K562 (cell line): ENCODE measurements at regions not wholly inside any gene's neighbourhood (a gene's known extent, or its start where the extent isn't known, plus 50 kb on each side); places are given as distances from the start of the nearest gene placed in this dataset.

Source experiments
- ATAC-seq: fragments of 200-7000 bp; cut with Tn5 transposase; 3 replicates; pipeline ENCODE4 v1.9.1; 2020; ENCODE audit warnings: moderate library complexity
- BruUV-seq: library from RNA; stranded (reverse); fragments of 400-500 nt; replicated peaks from 2 replicates; lab custom pipeline; 2021; lab: Mats Ljungman, UMichigan
- CTCF ChIA-PET: fragments of 300-600 bp; formaldehyde crosslinking; extraction: SDS; loops from one replicate; lab custom pipeline; 2021; ENCODE audit warnings: low intra/inter-chr PET ratio; lab: Yijun Ruan, JAX
- POLR2A ChIA-PET: fragments of 300-600, 350-650 bp; sonication (Branson Sonifier 250); formaldehyde crosslinking; extraction: SDS; loops from one replicate; lab custom pipeline; 2021; ENCODE audit warnings: antibody characterized with exemption, inconsistent platforms; lab: Yijun Ruan, JAX
- DNase-seq, 4 experiments: peaks; one replicate each; pipeline versions ENCODE4 v3.0.0 to v3.0.0-alpha.2; 2011 to 2018; ENCODE audit warnings: low spot score in 3 of 4, mixed read lengths in 3 of 4; ENCODE audit errors: extremely low read depth in 1 of 4
- FAIRE-seq: peaks from 2 replicates; lab custom pipeline; 2011; peaks lifted over from hg19 to GRCh38; lab: Jason Lieb, UNC
- H2AFZ ChIP-seq: 2 replicates; pipeline ENCODE4 v1.6.0; 2011; ENCODE audit warnings: low read depth, low read length, control low read depth, inconsistent platforms
- H3K27ac ChIP-seq: fragments of 200-600 bp; 3 replicates; pipeline ENCODE4 v1.8.0; 2011; ENCODE audit warnings: low read depth, mild to moderate bottlenecking, control low read depth, inconsistent platforms, low read length, moderate library complexity, mixed read lengths; ENCODE audit errors: extremely low read depth
- H3K27me3 ChIP-seq, 2 experiments: fragments of 300-600 bp in 1 of 2; 2 replicates in 1 of 2; 3 replicates in 1 of 2; pipeline versions ENCODE4 v1.6.0 to v1.8.0; 2011; ENCODE audit warnings: inconsistent platforms in 2 of 2, low read length in 2 of 2, mild to moderate bottlenecking in 1 of 2, mixed read lengths in 1 of 2, moderate library complexity in 1 of 2; ENCODE audit not compliant: control insufficient read depth in 2 of 2, insufficient read depth in 2 of 2
- H3K36me3 ChIP-seq: fragments of 300-600 bp; 3 replicates; pipeline ENCODE4 v1.8.0; 2011; ENCODE audit warnings: mild to moderate bottlenecking, low read length, inconsistent platforms; ENCODE audit not compliant: control insufficient read depth, insufficient read depth
- H3K4me1 ChIP-seq, 2 experiments: fragments of 200-600 bp in 1 of 2; replicated peaks in 1 of 2; 2 replicates in 1 of 2; 3 replicates in 1 of 2; pipeline versions ENCODE4 v1.5.1 to v1.8.0; 2011; ENCODE audit warnings: inconsistent platforms in 2 of 2, low read length in 2 of 2, mild to moderate bottlenecking in 1 of 2, mixed read lengths in 1 of 2, moderate library complexity in 1 of 2; ENCODE audit not compliant: control insufficient read depth in 2 of 2, insufficient read depth in 2 of 2
- H3K4me2 ChIP-seq: 2 replicates; pipeline ENCODE4 v1.6.1; 2011; ENCODE audit warnings: low read length, control low read depth, inconsistent platforms, mixed read lengths; ENCODE audit not compliant: insufficient read depth
- H3K4me3 ChIP-seq: fragments of 200-600 bp; sonication (generic), shearing (Covaris generic); 2 replicates; pipeline ENCODE4 v1.5.1; 2016; ENCODE audit warnings: control low read depth, inconsistent platforms
- H3K79me2 ChIP-seq: fragments of 200-600 bp; 3 replicates; pipeline ENCODE4 v1.8.0; 2011; ENCODE audit warnings: low read length, inconsistent platforms; ENCODE audit not compliant: control insufficient read depth, insufficient read depth
- H3K9ac ChIP-seq, 2 experiments: 2 replicates each; pipeline versions ENCODE4 v1.6.0 to v1.6.1; 2011; ENCODE audit warnings: low read depth in 2 of 2, low read length in 2 of 2, control low read depth in 1 of 2, inconsistent platforms in 1 of 2, mild to moderate bottlenecking in 1 of 2, mixed read lengths in 1 of 2; ENCODE audit not compliant: insufficient read depth in 1 of 2
- H3K9me1 ChIP-seq: one replicate; pipeline ENCODE4 v1.6.0; 2011; ENCODE audit warnings: inconsistent platforms, mild to moderate bottlenecking, low read length, moderate library complexity; ENCODE audit not compliant: control insufficient read depth, insufficient read depth
- H3K9me3 ChIP-seq: replicated peaks from 2 replicates; pipeline ENCODE4 v1.5.1; 2011; ENCODE audit warnings: low read depth, low read length, inconsistent platforms; ENCODE audit not compliant: control insufficient read depth, insufficient read depth
- H4K20me1 ChIP-seq: replicated peaks from 2 replicates; pipeline ENCODE4 v1.6.1; 2011; ENCODE audit warnings: low read length, inconsistent platforms, mixed read lengths; ENCODE audit not compliant: control insufficient read depth, insufficient read depth
- CBX3 ChIP-seq, 2 experiments: IDR thresholded peaks; 1 replicate in 1 of 2; 2 replicates in 1 of 2; pipeline ENCODE4 v1.6.1; 2012; ENCODE audit warnings: inconsistent platforms in 2 of 2, low read length in 2 of 2, borderline replicate concordance in 1 of 2, control low read depth in 1 of 2
- CGGBP1 ChIP-seq: fragments of 250-450 bp; sonication (Bioruptor Pico); IDR thresholded peaks from 2 replicates; pipeline ENCODE4 v1.9.0; 2021; ENCODE audit warnings: mild to moderate bottlenecking
- GTF2F1 ChIP-seq: IDR thresholded peaks from 2 replicates; pipeline ENCODE4 v1.6.1; 2011; ENCODE audit warnings: low read depth, low read length, improper control_type of control experiment
- HNRNPK ChIP-seq: fragments of 200-400 bp; formaldehyde crosslinking; IDR thresholded peaks from one replicate; pipeline ENCODE4 v1.6.1; 2018; ENCODE audit warnings: mild to moderate bottlenecking, low read depth, low read length; ENCODE audit not compliant: poor library complexity, severe bottlenecking
- MED1 ChIP-seq: sonication (generic); formaldehyde crosslinking; IDR thresholded peaks from 2 replicates; pipeline ENCODE4 v1.8.1; 2023; ENCODE audit warnings: missing genetic modification reagents, borderline replicate concordance
- NCOA2 ChIP-seq, 2 experiments: fragments of 450-650 bp; IDR thresholded peaks; 2 replicates each; pipeline ENCODE4 v1.6.1; 2018; ENCODE audit warnings: mild to moderate bottlenecking in 2 of 2, moderate library complexity in 1 of 2; ENCODE audit not compliant: partially characterized antibody in 2 of 2
- NFIC ChIP-seq: fragments of 450-650 bp; IDR thresholded peaks from 2 replicates; pipeline ENCODE4 v1.6.1; 2017; ENCODE audit warnings: mild to moderate bottlenecking, inconsistent platforms
- SNRNP70 ChIP-seq: fragments of 200-400 bp; formaldehyde crosslinking; optimal IDR thresholded peaks from 2 replicates; pipeline ENCODE3; 2017; ENCODE audit warnings: low read depth, low read length
- TCF15 ChIP-seq: fragments of 250-450 bp; sonication (Bioruptor Pico); IDR thresholded peaks from 2 replicates; pipeline ENCODE4 v1.8.0; 2022; ENCODE audit warnings: moderate library complexity, mild to moderate bottlenecking, inconsistent platforms
- TSHZ1 ChIP-seq: fragments of 250-450 bp; sonication (Bioruptor Pico); IDR thresholded peaks from 2 replicates; pipeline ENCODE4 v1.4.0; 2020; ENCODE audit warnings: mild to moderate bottlenecking, moderate library complexity
- ZFP1 ChIP-seq: fragments of 450-650 bp; formaldehyde crosslinking; IDR thresholded peaks from 2 replicates; pipeline ENCODE4 v1.4.0; 2020; ENCODE audit warnings: mild to moderate bottlenecking, mixed read lengths
- ZFP36 ChIP-seq: fragments of 150-350 bp; IDR thresholded peaks from 2 replicates; pipeline ENCODE4 v1.6.1; 2018; ENCODE audit warnings: low read length, low read depth; ENCODE audit not compliant: partially characterized antibody
- ZNF143 ChIP-seq: sonication (generic); formaldehyde crosslinking; IDR thresholded peaks from 2 replicates; pipeline ENCODE4 v1.9.0; 2022; ENCODE audit warnings: mild to moderate bottlenecking, missing genetic modification reagents
- WGBS: fragments of 100-300 bp; shearing (Covaris generic); methylation state at CpG from one replicate; pipeline ENCODE4 v1.1.6; 2016; ENCODE audit warnings: low coverage, mixed read lengths; ENCODE audit not compliant: insufficient coverage; ENCODE audit errors: missing lambda C conversion rate; 5-methylcytosine and 5-hydroxymethylcytosine counted together
- in situ Hi-C: fragments of 300-500 bp; cut with MboI; formaldehyde crosslinking; loops from 4 replicates; pipeline ENCODE4 v1.15.0; 2018; ENCODE audit warnings: inconsistent platforms, mixed read lengths
- intact Hi-C: fragments of 100-400 bp; cut with micrococcal nuclease; formaldehyde crosslinking; loops from 2 replicates; pipeline ENCODE4 v1.14.2; 2022

GRCh38 chr2:114213808-114214207 is 228.6 kb upstream of the DPP10 start:
- 0% methylated on average over 3 of the region's 3 CpGs for WGBS
- in situ Hi-C loops = no loop called here
- TF ChIP-seq NFIC (no peak), CGGBP1 (CRISPR knock-in tag) (no peak), TCF15 (CRISPR knock-in tag) (no peak), SNRNP70 (no peak), CBX3 (IDR thresholded peaks at IDR 0.05; ENCODE audit: borderline replicate concordance in 1 of 2, low read length in 2 of 2) (no peak), ZFP1 (CRISPR knock-in tag) (no peak), NCOA2 (IDR thresholded peaks at IDR 0.05; ENCODE audit: partially characterized antibody in 2 of 2) (no peak), GTF2F1 (no peak), MED1 (CRISPR knock-in tag) (no peak), ZFP36 (no peak), ZNF143 (CRISPR knock-in tag) (no peak), HNRNPK (no peak), TSHZ1 (CRISPR knock-in tag) (no peak)

More at GRCh38 chr2:114213808-114214207, 228.6 kb upstream of the DPP10 start:
- DNase-seq = no peak
- CTCF ChIA-PET = no interaction called here
- H4K20me1 ChIP-seq = no peaks in the 10 kb centered on the region
- no peak overlapping the region for H3K4me3 ChIP-seq
- no peaks in the 10 kb centered on the region for H3K79me2 ChIP-seq
- ATAC-seq = no peak
- H3K27ac ChIP-seq = no peak overlapping the region
- intact Hi-C loops = no loop called here
- no peaks in the 10 kb centered on the region for H3K9me3 ChIP-seq
- no peak for FAIRE-seq
- BruUV-seq = no TSS peak
- H3K9ac ChIP-seq = no peak overlapping the region
- no peaks in the 10 kb centered on the region for H3K27me3 ChIP-seq
- POLR2A ChIA-PET = no interaction called here
- no peak overlapping the region for H3K4me2 ChIP-seq
- H3K36me3 ChIP-seq = no peaks in the 10 kb centered on the region
- no peaks in the 10 kb centered on the region for H3K9me1 ChIP-seq
- H2AFZ ChIP-seq = no peak overlapping the region
- H3K4me1 ChIP-seq = no peaks in the 10 kb centered on the region
